ENCODE measurements at regions not wholly inside any gene's neighbourhood (a gene's known extent, or its start where the extent isn't known, plus 50 kb on each side); places are given as distances from the start of the nearest gene placed in this dataset.
"Not testable (repeated sequence)": the region's sequence is repeated elsewhere in the genome, so short reads cannot be mapped to it uniquely, and the experiment has no call there.

DNA sequence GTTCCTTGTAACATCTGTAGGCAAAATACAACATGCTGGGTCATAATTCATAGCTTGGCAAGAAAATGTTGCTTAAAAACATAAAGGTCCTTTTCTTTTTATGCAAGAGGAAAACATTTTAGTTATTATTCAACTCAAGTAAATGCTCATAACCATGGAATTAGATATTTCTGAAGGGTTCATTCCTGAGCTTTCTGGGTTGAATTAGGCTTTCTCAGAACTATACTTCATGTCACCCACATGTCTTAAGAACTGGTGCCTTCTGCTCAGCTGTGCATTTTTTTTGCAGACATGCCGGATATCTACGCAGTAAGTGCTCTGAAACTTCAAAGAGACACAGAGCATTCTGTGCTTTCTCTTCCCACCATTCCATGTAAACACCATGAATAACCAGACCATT lies 571.4 kb downstream of the TTLL7 start:
- TF ChIP-seq CTCF (conservative IDR thresholded peaks at IDR 0.05; ENCODE audit: low read depth, low read length); MXI1 (IDR thresholded peaks at IDR 0.05; ENCODE audit: borderline replicate concordance, low read depth, low read length); BHLHE40 (IDR thresholded peaks at IDR 0.05; ENCODE audit: low read depth, low read length); POLR2A (IDR thresholded peaks at IDR 0.05; ENCODE audit: low read depth, low read length); MAFK (IDR thresholded peaks at IDR 0.05; ENCODE audit: low read depth, low read length); RAD21 (IDR thresholded peaks at IDR 0.05; ENCODE audit: low read length); FOS (IDR thresholded peaks at IDR 0.05; ENCODE audit: low read depth, low read length); USF2 (IDR thresholded peaks at IDR 0.05; ENCODE audit: low read depth, low read length); CHD1 (IDR thresholded peaks at IDR 0.05; ENCODE audit: low read depth, low read length): not testable (repeated sequence)
- TF ChIP-seq, protein P1, sequence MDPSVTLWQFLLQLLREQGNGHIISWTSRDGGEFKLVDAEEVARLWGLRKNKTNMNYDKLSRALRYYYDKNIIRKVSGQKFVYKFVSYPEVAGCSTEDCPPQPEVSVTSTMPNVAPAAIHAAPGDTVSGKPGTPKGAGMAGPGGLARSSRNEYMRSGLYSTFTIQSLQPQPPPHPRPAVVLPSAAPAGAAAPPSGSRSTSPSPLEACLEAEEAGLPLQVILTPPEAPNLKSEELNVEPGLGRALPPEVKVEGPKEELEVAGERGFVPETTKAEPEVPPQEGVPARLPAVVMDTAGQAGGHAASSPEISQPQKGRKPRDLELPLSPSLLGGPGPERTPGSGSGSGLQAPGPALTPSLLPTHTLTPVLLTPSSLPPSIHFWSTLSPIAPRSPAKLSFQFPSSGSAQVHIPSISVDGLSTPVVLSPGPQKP (IDR thresholded peaks at IDR 0.05; ENCODE audit: borderline replicate concordance, low read depth, low read length), result not testable (repeated sequence)
